HEK293 (cell line): ENCODE measurements at regions not wholly inside any gene's neighbourhood (a gene's known extent, or its start where the extent isn't known, plus 50 kb on each side); places are given as distances from the start of the nearest gene placed in this dataset.

ENCODE experiments used
- EGR2 ChIP-seq: fragments of 450-650 bp; formaldehyde crosslinking; IDR thresholded peaks from 2 replicates; pipeline ENCODE4 v1.5.1; 2016; ENCODE audit warnings: low read depth, missing biosample characterization, missing genetic modification characterization
- GLIS1 ChIP-seq: fragments of 450-650 bp; formaldehyde crosslinking; IDR thresholded peaks from 2 replicates; pipeline ENCODE4 v1.5.1; 2016; ENCODE audit warnings: missing biosample characterization, missing genetic modification characterization
- GLIS2 ChIP-seq: fragments of 450-650 bp; formaldehyde crosslinking; IDR thresholded peaks from 2 replicates; pipeline ENCODE4 v1.5.1; 2016; ENCODE audit warnings: missing biosample characterization, missing genetic modification characterization
- KLF8 ChIP-seq: fragments of 450-650 bp; formaldehyde crosslinking; IDR thresholded peaks from 2 replicates; pipeline ENCODE4 v1.5.1; 2016; ENCODE audit warnings: missing biosample characterization, missing genetic modification characterization
- MZF1 ChIP-seq: fragments of 450-650 bp; formaldehyde crosslinking; IDR thresholded peaks from 2 replicates; pipeline ENCODE4 v1.5.1; 2017; ENCODE audit warnings: missing biosample characterization, missing genetic modification characterization, borderline replicate concordance
- OSR2 ChIP-seq: fragments of 450-650 bp; formaldehyde crosslinking; IDR thresholded peaks from 2 replicates; pipeline ENCODE4 v1.5.1; 2016; ENCODE audit warnings: missing biosample characterization, missing genetic modification characterization
- SCRT1 ChIP-seq: fragments of 450-650 bp; formaldehyde crosslinking; IDR thresholded peaks from 2 replicates; pipeline ENCODE4 v1.5.1; 2016; ENCODE audit warnings: missing biosample characterization, missing genetic modification characterization, borderline replicate concordance
- SP2 ChIP-seq: fragments of 450-650 bp; formaldehyde crosslinking; IDR thresholded peaks from 2 replicates; pipeline ENCODE4 v1.5.1; 2016; ENCODE audit warnings: missing biosample characterization, missing genetic modification characterization
- ZBTB8A ChIP-seq: fragments of 450-650 bp; formaldehyde crosslinking; IDR thresholded peaks from 2 replicates; pipeline ENCODE4 v1.5.1; 2016; ENCODE audit warnings: missing biosample characterization, missing genetic modification characterization
- ZNF10 ChIP-seq: fragments of 450-650 bp; formaldehyde crosslinking; IDR thresholded peaks from 2 replicates; pipeline ENCODE4 v1.5.1; 2017; ENCODE audit warnings: missing biosample characterization, missing genetic modification characterization
- ZNF114 ChIP-seq: fragments of 450-650 bp; formaldehyde crosslinking; IDR thresholded peaks from 2 replicates; pipeline ENCODE4 v1.5.0; 2017; ENCODE audit warnings: missing biosample characterization, missing genetic modification characterization
- ZNF133 ChIP-seq: fragments of 450-650 bp; formaldehyde crosslinking; IDR thresholded peaks from 2 replicates; pipeline ENCODE4 v1.5.1; 2016; ENCODE audit warnings: missing biosample characterization, missing genetic modification characterization
- ZNF146 ChIP-seq: fragments of 450-650 bp; formaldehyde crosslinking; IDR thresholded peaks from 2 replicates; pipeline ENCODE4 v1.5.1; 2016; ENCODE audit warnings: missing biosample characterization, missing genetic modification characterization
- ZNF157 ChIP-seq: fragments of 450-650 bp; formaldehyde crosslinking; IDR thresholded peaks from 2 replicates; pipeline ENCODE4 v1.5.1; 2016; ENCODE audit warnings: missing biosample characterization, missing genetic modification characterization
- ZNF19 ChIP-seq: fragments of 450-650 bp; formaldehyde crosslinking; IDR thresholded peaks from 2 replicates; pipeline ENCODE4; 2016; ENCODE audit warnings: missing biosample characterization, missing genetic modification characterization, low read depth
- ZNF302 ChIP-seq: fragments of 450-650 bp; formaldehyde crosslinking; IDR thresholded peaks from 2 replicates; pipeline ENCODE4 v1.5.1; 2016; ENCODE audit warnings: missing biosample characterization, missing genetic modification characterization, low read depth
- ZNF311 ChIP-seq: fragments of 450-650 bp; formaldehyde crosslinking; IDR thresholded peaks from 2 replicates; pipeline ENCODE4 v1.5.1; 2017; ENCODE audit warnings: missing biosample characterization, missing genetic modification characterization, borderline replicate concordance
- ZNF335 ChIP-seq: fragments of 450-650 bp; formaldehyde crosslinking; conservative IDR thresholded peaks from 2 replicates; pipeline ENCODE4 v1.5.1; 2016; ENCODE audit warnings: missing biosample characterization, missing genetic modification characterization
- ZNF391 ChIP-seq: fragments of 450-650 bp; formaldehyde crosslinking; IDR thresholded peaks from 2 replicates; pipeline ENCODE4 v1.5.1; 2016; ENCODE audit warnings: low read depth, missing biosample characterization, missing genetic modification characterization, borderline replicate concordance
- ZNF404 ChIP-seq: fragments of 450-650 bp; formaldehyde crosslinking; IDR thresholded peaks from 2 replicates; pipeline ENCODE4 v1.5.1; 2017; ENCODE audit warnings: missing biosample characterization, missing genetic modification characterization
- ZNF433 ChIP-seq: fragments of 450-650 bp; formaldehyde crosslinking; IDR thresholded peaks from 2 replicates; pipeline ENCODE4 v1.5.1; 2016; ENCODE audit warnings: missing biosample characterization, missing genetic modification characterization, low read depth
- ZNF510 ChIP-seq: fragments of 450-650 bp; formaldehyde crosslinking; IDR thresholded peaks from 2 replicates; pipeline ENCODE4 v1.5.1; 2018; ENCODE audit warnings: mild to moderate bottlenecking, missing genetic modification characterization, missing biosample characterization; ENCODE audit not compliant: insufficient replicate concordance
- ZNF610 ChIP-seq: fragments of 450-650 bp; formaldehyde crosslinking; IDR thresholded peaks from 2 replicates; pipeline ENCODE4 v1.5.1; 2016; ENCODE audit warnings: missing biosample characterization, missing genetic modification characterization, borderline replicate concordance
- ZNF626 ChIP-seq: fragments of 450-650 bp; sonication (Bioruptor Pico); formaldehyde crosslinking; IDR thresholded peaks from 2 replicates; pipeline ENCODE4 v1.5.1; 2018; ENCODE audit warnings: missing biosample characterization, missing genetic modification characterization, inconsistent platforms
- ZNF707 ChIP-seq: fragments of 450-650 bp; formaldehyde crosslinking; IDR thresholded peaks from 2 replicates; pipeline ENCODE4 v1.5.1; 2016; ENCODE audit warnings: missing biosample characterization, missing genetic modification characterization
- ZNF830 ChIP-seq: fragments of 450-650 bp; IDR thresholded peaks from 2 replicates; pipeline ENCODE4 v1.5.0; 2018; ENCODE audit warnings: missing biosample characterization, missing genetic modification characterization, low read depth, mild to moderate bottlenecking, moderate library complexity
- ZSCAN16 ChIP-seq: fragments of 450-650 bp; formaldehyde crosslinking; IDR thresholded peaks from 2 replicates; pipeline ENCODE4 v1.5.1; 2016; ENCODE audit warnings: missing biosample characterization, missing genetic modification characterization
- TF ChIP-seq, protein P1 (sequence below): fragments of 450-650 bp; formaldehyde crosslinking; conservative IDR thresholded peaks from 2 replicates; pipeline ENCODE4 v1.5.1; 2016; ENCODE audit warnings: low read depth, missing biosample characterization, missing genetic modification characterization
- TF ChIP-seq, protein P2 (sequence below): fragments of 450-650 bp; formaldehyde crosslinking; IDR thresholded peaks from 2 replicates; pipeline ENCODE4 v1.5.1; 2016; ENCODE audit warnings: missing biosample characterization, missing genetic modification characterization, low read depth
- TF ChIP-seq, protein P3 (sequence below): fragments of 450-650 bp; formaldehyde crosslinking; IDR thresholded peaks from 2 replicates; pipeline ENCODE4 v1.5.1; 2016; ENCODE audit warnings: missing biosample characterization, missing genetic modification characterization, low read depth
- TF ChIP-seq, protein P4 (sequence below): fragments of 450-650 bp; formaldehyde crosslinking; optimal IDR thresholded peaks from 2 replicates; pipeline ENCODE3; 2016; ENCODE audit warnings: missing biosample characterization, mild to moderate bottlenecking, missing genetic modification characterization

- TF ChIP-seq ZNF133 (tag by site-specific recombination), result no peak
- TF ChIP-seq MZF1 (tag by site-specific recombination), result no peak
- TF ChIP-seq, protein P1, sequence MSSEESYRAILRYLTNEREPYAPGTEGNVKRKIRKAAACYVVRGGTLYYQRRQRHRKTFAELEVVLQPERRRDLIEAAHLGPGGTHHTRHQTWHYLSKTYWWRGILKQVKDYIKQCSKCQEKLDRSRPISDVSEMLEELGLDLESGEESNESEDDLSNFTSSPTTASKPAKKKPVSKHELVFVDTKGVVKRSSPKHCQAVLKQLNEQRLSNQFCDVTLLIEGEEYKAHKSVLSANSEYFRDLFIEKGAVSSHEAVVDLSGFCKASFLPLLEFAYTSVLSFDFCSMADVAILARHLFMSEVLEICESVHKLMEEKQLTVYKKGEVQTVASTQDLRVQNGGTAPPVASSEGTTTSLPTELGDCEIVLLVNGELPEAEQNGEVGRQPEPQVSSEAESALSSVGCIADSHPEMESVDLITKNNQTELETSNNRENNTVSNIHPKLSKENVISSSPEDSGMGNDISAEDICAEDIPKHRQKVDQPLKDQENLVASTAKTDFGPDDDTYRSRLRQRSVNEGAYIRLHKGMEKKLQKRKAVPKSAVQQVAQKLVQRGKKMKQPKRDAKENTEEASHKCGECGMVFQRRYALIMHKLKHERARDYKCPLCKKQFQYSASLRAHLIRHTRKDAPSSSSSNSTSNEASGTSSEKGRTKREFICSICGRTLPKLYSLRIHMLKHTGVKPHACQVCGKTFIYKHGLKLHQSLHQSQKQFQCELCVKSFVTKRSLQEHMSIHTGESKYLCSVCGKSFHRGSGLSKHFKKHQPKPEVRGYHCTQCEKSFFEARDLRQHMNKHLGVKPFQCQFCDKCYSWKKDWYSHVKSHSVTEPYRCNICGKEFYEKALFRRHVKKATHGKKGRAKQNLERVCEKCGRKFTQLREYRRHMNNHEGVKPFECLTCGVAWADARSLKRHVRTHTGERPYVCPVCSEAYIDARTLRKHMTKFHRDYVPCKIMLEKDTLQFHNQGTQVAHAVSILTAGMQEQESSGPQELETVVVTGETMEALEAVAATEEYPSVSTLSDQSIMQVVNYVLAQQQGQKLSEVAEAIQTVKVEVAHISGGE, result no peak
- no peak for TF ChIP-seq ZNF157 (tag by site-specific recombination)
- no peak for TF ChIP-seq ZNF830 (tag by site-specific recombination)
- TF ChIP-seq ZNF404 (tag by site-specific recombination), result no peak
- no peak for TF ChIP-seq ZNF610 (tag by site-specific recombination)
- TF ChIP-seq KLF8 (tag by site-specific recombination), result no peak
- 0 out of 2 replicates have a peak, but pooled peaks have one; percentile 24 for TF ChIP-seq ZBTB8A
- no peak for TF ChIP-seq ZNF19 (tag by site-specific recombination)
- no peak for TF ChIP-seq ZNF433 (tag by site-specific recombination)
- no peak for TF ChIP-seq SP2
- TF ChIP-seq, protein P2, sequence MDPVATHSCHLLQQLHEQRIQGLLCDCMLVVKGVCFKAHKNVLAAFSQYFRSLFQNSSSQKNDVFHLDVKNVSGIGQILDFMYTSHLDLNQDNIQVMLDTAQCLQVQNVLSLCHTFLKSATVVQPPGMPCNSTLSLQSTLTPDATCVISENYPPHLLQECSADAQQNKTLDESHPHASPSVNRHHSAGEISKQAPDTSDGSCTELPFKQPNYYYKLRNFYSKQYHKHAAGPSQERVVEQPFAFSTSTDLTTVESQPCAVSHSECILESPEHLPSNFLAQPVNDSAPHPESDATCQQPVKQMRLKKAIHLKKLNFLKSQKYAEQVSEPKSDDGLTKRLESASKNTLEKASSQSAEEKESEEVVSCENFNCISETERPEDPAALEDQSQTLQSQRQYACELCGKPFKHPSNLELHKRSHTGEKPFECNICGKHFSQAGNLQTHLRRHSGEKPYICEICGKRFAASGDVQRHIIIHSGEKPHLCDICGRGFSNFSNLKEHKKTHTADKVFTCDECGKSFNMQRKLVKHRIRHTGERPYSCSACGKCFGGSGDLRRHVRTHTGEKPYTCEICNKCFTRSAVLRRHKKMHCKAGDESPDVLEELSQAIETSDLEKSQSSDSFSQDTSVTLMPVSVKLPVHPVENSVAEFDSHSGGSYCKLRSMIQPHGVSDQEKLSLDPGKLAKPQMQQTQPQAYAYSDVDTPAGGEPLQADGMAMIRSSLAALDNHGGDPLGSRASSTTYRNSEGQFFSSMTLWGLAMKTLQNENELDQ (tag by site-specific recombination), result no peak
- TF ChIP-seq ZNF335 (tag by site-specific recombination), result peak; percentile 88
- TF ChIP-seq GLIS1 (tag by site-specific recombination), result peak; percentile 94
- TF ChIP-seq ZNF302 (tag by site-specific recombination), result no peak
- TF ChIP-seq ZNF510, result no peak
- TF ChIP-seq ZNF626 (tag by site-specific recombination), result no peak
- no peak for TF ChIP-seq ZNF311
- TF ChIP-seq ZNF707, result no peak
- TF ChIP-seq, protein P3, sequence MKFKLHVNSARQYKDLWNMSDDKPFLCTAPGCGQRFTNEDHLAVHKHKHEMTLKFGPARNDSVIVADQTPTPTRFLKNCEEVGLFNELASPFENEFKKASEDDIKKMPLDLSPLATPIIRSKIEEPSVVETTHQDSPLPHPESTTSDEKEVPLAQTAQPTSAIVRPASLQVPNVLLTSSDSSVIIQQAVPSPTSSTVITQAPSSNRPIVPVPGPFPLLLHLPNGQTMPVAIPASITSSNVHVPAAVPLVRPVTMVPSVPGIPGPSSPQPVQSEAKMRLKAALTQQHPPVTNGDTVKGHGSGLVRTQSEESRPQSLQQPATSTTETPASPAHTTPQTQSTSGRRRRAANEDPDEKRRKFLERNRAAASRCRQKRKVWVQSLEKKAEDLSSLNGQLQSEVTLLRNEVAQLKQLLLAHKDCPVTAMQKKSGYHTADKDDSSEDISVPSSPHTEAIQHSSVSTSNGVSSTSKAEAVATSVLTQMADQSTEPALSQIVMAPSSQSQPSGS (tag by site-specific recombination), result no peak
- TF ChIP-seq ZSCAN16, result no peak
- TF ChIP-seq, protein P4, sequence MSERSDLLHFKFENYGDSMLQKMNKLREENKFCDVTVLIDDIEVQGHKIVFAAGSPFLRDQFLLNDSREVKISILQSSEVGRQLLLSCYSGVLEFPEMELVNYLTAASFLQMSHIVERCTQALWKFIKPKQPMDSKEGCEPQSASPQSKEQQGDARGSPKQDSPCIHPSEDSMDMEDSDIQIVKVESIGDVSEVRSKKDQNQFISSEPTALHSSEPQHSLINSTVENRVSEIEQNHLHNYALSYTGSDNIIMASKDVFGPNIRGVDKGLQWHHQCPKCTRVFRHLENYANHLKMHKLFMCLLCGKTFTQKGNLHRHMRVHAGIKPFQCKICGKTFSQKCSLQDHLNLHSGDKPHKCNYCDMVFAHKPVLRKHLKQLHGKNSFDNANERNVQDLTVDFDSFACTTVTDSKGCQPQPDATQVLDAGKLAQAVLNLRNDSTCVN (tag by site-specific recombination), result no peak
- TF ChIP-seq GLIS2 (tag by site-specific recombination), result 0 out of 2 replicates have a peak, but pooled peaks have one; percentile 41
- TF ChIP-seq SCRT1, result no peak
- peak; percentile 77 for TF ChIP-seq ZNF10 (tag by site-specific recombination)
- no peak for TF ChIP-seq OSR2
- no peak for TF ChIP-seq ZNF391 (tag by site-specific recombination)
- TF ChIP-seq EGR2, result 0 out of 2 replicates have a peak, but pooled peaks have one; percentile 50
- no peak for TF ChIP-seq ZNF114
- no peak for TF ChIP-seq ZNF146 (tag by site-specific recombination)
Observed at GRCh38 chr5:81852291-81853029, 101.6 kb upstream of the SSBP2 start (continued).
